Tibial artery (tissue), 4 donors: ENCODE measurements at regions not wholly inside any gene's neighbourhood (a gene's known extent, or its start where the extent isn't known, plus 50 kb on each side); places are given as distances from the start of the nearest gene placed in this dataset.

Experiments
- DNase-seq, 2 donors: peaks; one replicate each; pipeline ENCODE4 v3.0.0-alpha.2; 2019
- H3K27ac ChIP-seq, 2 donors: fragments of 200-600 bp; sonication (generic) in 1 of 2; 1 replicate in 1 of 2; 2 replicates in 1 of 2; pipeline ENCODE4 v1.5.1; 2018 to 2019; ENCODE audit warnings: mild to moderate bottlenecking in 1 of 2
- H3K27me3 ChIP-seq, 2 donors: fragments of 200-600 bp; sonication (generic) in 1 of 2; one replicate each; pipeline versions ENCODE4 v1.5.1 to v1.6.0; 2016 to 2019
- H3K36me3 ChIP-seq, 3 donors: fragments of 200-600 bp; sonication (generic) in 2 of 3; one replicate each; pipeline ENCODE4 v1.5.1; 2016 to 2019; ENCODE audit warnings: mild to moderate bottlenecking in 2 of 3
- H3K4me1 ChIP-seq, 4 donors: fragments of 200-600 bp; sonication (generic) in 2 of 4; 1 replicate in 3 of 4; 2 replicates in 1 of 4; pipeline ENCODE4 v1.5.1; 2016 to 2019
- H3K4me3 ChIP-seq, 2 donors: fragments of 200-600 bp; sonication (generic) in 1 of 2; 1 replicate in 1 of 2; 2 replicates in 1 of 2; pipeline ENCODE4 v1.5.1; 2018 to 2019; ENCODE audit warnings: mild to moderate bottlenecking in 2 of 2
- H3K9me3 ChIP-seq, 3 donors: fragments of 200-600 bp; sonication (generic) in 1 of 3; one replicate each; pipeline ENCODE4 v1.5.1; 2016 to 2019
- intact Hi-C: fragments of 100-400 bp; cut with DNase I; formaldehyde crosslinking; loops from one replicate; pipeline ENCODE4 v1.15.0; 2023; ENCODE audit warnings: low total_unique reads
- TF ChIP-seq, protein P1 (sequence below), 2 experiments: fragments of 200-600 bp in 1 of 2; fragments of 450-650 bp in 1 of 2; IDR thresholded peaks; one replicate each; pipeline ENCODE4 v1.5.1; 2017 to 2019; ENCODE audit warnings: antibody characterized with exemption in 2 of 2, mild to moderate bottlenecking in 1 of 2, moderate library complexity in 1 of 2

DNA sequence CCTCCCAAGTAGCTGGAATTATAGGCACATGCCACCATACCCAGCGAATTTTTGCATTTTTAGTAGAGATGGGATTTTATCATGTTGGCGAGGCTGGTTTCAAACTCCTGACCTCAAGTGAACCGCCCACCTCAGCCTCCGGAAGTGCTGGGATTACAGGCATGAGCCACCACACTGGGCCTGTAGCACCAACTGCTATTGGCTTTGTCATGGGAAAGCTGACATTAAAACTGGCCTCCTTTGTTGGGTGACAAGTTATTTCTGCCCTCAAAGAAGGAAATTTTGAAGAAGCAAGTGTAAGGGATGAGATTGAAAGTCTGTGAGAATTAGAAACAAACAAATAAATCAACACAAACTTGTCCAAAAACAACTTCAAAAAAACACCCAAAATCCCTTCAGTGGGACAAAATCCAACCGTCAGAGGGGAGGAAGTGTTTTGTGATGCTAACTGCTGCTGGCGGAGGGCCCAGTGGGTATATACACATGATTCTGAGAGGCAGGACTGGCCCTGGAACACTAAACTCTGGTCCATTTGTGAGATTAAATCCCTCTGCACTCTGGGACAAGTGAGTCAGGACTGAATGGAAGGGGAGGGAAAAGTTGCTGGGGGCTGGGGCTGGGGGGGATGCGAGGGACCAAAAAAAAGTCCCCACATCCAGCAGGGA, 87.5 kb upstream of the NAA20 start:
- Histone ChIP-seq H3K4me3 (no peak overlapping the region), H3K27ac (no peak overlapping the region), H3K4me1 (peaks cover 0 to 36% (median 4%) of the 10 kb centered on the region in 4 donors), H3K36me3 (no peaks in the 10 kb centered on the region), H3K9me3 (no peaks in the 10 kb centered on the region), H3K27me3 (no peaks in the 10 kb centered on the region)
- TF ChIP-seq, protein P1, sequence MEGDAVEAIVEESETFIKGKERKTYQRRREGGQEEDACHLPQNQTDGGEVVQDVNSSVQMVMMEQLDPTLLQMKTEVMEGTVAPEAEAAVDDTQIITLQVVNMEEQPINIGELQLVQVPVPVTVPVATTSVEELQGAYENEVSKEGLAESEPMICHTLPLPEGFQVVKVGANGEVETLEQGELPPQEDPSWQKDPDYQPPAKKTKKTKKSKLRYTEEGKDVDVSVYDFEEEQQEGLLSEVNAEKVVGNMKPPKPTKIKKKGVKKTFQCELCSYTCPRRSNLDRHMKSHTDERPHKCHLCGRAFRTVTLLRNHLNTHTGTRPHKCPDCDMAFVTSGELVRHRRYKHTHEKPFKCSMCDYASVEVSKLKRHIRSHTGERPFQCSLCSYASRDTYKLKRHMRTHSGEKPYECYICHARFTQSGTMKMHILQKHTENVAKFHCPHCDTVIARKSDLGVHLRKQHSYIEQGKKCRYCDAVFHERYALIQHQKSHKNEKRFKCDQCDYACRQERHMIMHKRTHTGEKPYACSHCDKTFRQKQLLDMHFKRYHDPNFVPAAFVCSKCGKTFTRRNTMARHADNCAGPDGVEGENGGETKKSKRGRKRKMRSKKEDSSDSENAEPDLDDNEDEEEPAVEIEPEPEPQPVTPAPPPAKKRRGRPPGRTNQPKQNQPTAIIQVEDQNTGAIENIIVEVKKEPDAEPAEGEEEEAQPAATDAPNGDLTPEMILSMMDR (IDR thresholded peaks at IDR 0.05) = no peak
- intact Hi-C loops = no loop called here
- DNase-seq = no peak

DNA sequence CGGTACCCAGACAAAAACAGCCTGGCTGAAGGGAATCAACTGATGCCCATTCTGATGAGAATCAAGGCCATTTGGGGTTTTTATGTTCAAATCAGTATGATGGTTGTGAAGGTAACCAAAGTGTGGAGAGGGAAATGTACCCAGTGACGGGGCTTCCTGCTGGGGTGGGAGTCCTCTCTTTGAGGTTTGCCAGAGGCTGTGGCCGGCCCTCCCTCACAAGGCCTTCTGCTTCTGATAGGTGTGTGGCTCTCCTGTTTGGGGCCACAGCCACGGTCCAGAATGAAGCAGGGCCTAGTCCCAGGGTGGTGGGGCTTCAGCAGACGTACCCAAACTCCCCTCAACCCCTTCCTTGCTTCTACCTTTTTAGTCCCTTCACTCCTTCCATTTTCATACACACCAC, 86.7 kb upstream of the NAA20 start:
- Histone ChIP-seq H3K27ac (no peak overlapping the region), H3K9me3 (no peaks in the 10 kb centered on the region), H3K4me1 (peaks cover 0 to 36% (median 4%) of the 10 kb centered on the region in 4 donors), H3K4me3 (no peak overlapping the region), H3K36me3 (peaks cover 0 to 3% (median 1%) of the 10 kb centered on the region in 3 donors), H3K27me3 (no peaks in the 10 kb centered on the region)
- intact Hi-C loops = no loop called here
- no peak for DNase-seq
- TF ChIP-seq, protein P1 (IDR thresholded peaks at IDR 0.05) = no peak

DNA sequence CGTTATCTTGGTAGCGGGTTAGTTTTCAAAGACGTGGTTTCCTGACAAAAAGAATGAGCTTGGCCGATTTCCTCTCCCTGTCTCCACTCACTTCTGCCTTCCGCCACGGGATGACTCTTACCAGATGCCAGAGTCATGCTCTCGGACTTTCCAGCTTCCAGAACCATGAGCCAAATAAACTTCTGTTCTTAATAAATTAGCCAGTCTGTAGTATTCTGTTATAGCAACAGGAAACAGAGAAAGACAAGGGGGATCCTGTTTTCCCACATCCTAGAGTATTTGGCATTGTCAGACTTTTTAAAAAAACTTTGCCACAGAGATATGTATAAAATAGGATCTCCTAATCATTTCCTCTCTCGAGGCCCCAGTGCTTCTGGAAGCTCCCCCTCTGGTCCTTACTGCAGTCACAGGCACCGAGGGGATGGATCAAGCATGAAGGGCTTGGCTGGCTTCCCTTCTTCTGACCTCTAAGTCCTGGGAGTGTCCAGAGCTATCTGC, 84.9 kb upstream of the NAA20 start:
- DNase-seq = peak in 1 of 2 donors; percentile 68

DNA sequence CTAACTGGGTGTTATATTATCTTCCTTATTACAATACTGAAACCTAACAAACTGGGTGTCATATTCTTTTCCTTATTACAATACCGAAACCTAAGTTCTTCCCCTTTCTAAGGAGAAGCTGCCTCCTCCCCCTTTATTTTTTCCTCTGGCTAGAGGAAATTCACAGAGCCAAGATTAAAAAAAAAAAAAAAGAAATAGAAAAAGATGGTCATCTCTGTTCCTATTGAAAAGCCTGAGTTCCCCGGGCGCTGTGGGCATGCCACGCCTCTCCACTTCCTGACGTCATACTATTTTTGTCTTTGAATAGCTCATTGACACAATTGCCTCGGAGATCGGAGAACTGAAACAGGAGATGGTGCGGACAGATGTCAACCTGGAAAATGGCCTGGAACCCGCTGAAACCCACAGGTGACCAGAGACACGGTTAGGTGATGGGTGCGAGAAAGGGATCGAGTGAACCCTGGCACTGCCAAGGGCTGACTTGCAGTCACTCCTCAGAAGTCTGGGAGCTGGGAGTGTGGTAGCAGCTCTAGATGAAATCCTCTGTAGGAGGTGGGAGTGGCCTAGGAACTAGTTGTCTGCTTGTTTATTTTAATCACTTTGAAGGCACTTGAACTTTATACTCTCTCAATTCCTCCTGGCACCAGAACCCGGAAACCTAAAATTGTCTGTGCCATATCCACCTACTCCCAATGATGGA, 82.2 kb upstream of the NAA20 start:
- TF ChIP-seq, protein P1 (IDR thresholded peaks at IDR 0.05) = no peak
- Histone ChIP-seq H3K36me3 (peaks cover 0 to 15% (median 14%) of the 10 kb centered on the region in 3 donors), H3K9me3 (no peaks in the 10 kb centered on the region), H3K4me3 (peak overlapping the region; percentile 12 to 13), H3K27me3 (no peaks in the 10 kb centered on the region), H3K27ac (peak overlapping the region; percentile 10 to 46), H3K4me1 (peaks cover 0 to 23% (median 4%) of the 10 kb centered on the region in 4 donors)
- intact Hi-C loops = no loop called here
- DNase-seq = peak; percentile 58 to 81

More for the DNA sequence above, 84.9 kb upstream of the NAA20 start:
- Histone ChIP-seq H3K4me1 (peaks cover 0 to 38% (median 4%) of the 10 kb centered on the region in 4 donors), H3K27ac (peak overlapping the region in 1 of 2 donors; percentile 19), H3K36me3 (peaks cover 0 to 14% (median 13%) of the 10 kb centered on the region in 3 donors), H3K4me3 (no peak overlapping the region), H3K27me3 (no peaks in the 10 kb centered on the region), H3K9me3 (no peaks in the 10 kb centered on the region)
- TF ChIP-seq, protein P1 (IDR thresholded peaks at IDR 0.05) = no peak
- intact Hi-C loops = no loop called here

- TF ChIP-seq, protein P1 (IDR thresholded peaks at IDR 0.05) = no peak
- peaks cover 0 to 24% (median 23%) of the 10 kb centered on the region in 3 donors for H3K36me3 ChIP-seq
- H3K4me3 ChIP-seq = peak overlapping the region; percentile 12 to 13
- no peak for DNase-seq
- intact Hi-C loops = no loop called here
- no peaks in the 10 kb centered on the region for H3K9me3 ChIP-seq
- peak overlapping the region in 1 of 2 donors; percentile 10 for H3K27ac ChIP-seq
- H3K27me3 ChIP-seq = no peaks in the 10 kb centered on the region
- H3K4me1 ChIP-seq = peaks cover 0 to 28% (median 4%) of the 10 kb centered on the region in 4 donors
These were observed 81.3 kb upstream of the NAA20 start for GRCh38 chr20:19935842-19936241.
